ENCODE measurements at regions not wholly inside any gene's neighbourhood (a gene's known extent, or its start where the extent isn't known, plus 50 kb on each side); places are given as distances from the start of the nearest gene placed in this dataset.

GRCh38 chr10:120019568-120019967, 127.0 kb downstream of the SEC23IP start:
- H3K4me3 Mint-ChIP-seq = no peak overlapping the region
- peaks cover 25 to 59% (median 54%) of the 10 kb centered on the region in 5 donors for H3K27me3 Mint-ChIP-seq
- H3K36me3 Mint-ChIP-seq = no peaks in the 10 kb centered on the region
- Histone ChIP-seq H3K4me1 (ENCODE audit: control insufficient read depth in 2 of 2, insufficient read depth in 2 of 2, low read length in 2 of 2) (no peaks in the 10 kb centered on the region), H3K4me3 (ENCODE audit: low read length) (no peak overlapping the region), H3K36me3 (ENCODE audit: control insufficient read depth in 2 of 3, insufficient read depth in 3 of 3, low read length in 3 of 3) (no peaks in the 10 kb centered on the region), H3K27me3 (ENCODE audit: control insufficient read depth in 2 of 2, insufficient read depth in 2 of 2, low read length in 2 of 2) (peaks cover 0 to 3% of the 10 kb centered on the region in 2 donors), H3K9me3 (ENCODE audit: control insufficient read depth in 2 of 3, low read length in 3 of 3) (no peaks in the 10 kb centered on the region), H3K27ac (ENCODE audit: low read depth, low read length) (no peak overlapping the region)
- POLR2A ChIA-PET = no interaction called here
- H3K27ac Mint-ChIP-seq = no peak overlapping the region
- ATAC-seq (no peak), DNase-seq (no peak)
- H3K9me3 Mint-ChIP-seq = peaks cover 0 to 5% (median 1%) of the 10 kb centered on the region in 11 donors
- H3K4me1 Mint-ChIP-seq = no peaks in the 10 kb centered on the region
- intact Hi-C loops (cut with micrococcal nuclease) = no loop called here
- CTCF ChIA-PET = no interaction called here

GRCh38 chr10:120022357-120022756, 129.8 kb downstream of the SEC23IP start:
- CTCF ChIA-PET = no interaction called here
- DNase-seq (no peak), ATAC-seq (no peak)
- POLR2A ChIA-PET = no interaction called here
- no peak overlapping the region for H3K27ac Mint-ChIP-seq
- intact Hi-C loops (cut with micrococcal nuclease) = no loop called here
- H3K4me1 Mint-ChIP-seq = no peaks in the 10 kb centered on the region
- H3K4me1 ChIP-seq (ENCODE audit: control insufficient read depth in 2 of 2, insufficient read depth in 2 of 2, low read length in 2 of 2) = no peaks in the 10 kb centered on the region
- H3K4me3 Mint-ChIP-seq = no peak overlapping the region
- H3K27me3 Mint-ChIP-seq = peaks cover 14 to 61% (median 52%) of the 10 kb centered on the region in 5 donors
- no peaks in the 10 kb centered on the region for H3K9me3 ChIP-seq (ENCODE audit: control insufficient read depth in 2 of 3, low read length in 3 of 3)
- no peaks in the 10 kb centered on the region for H3K27me3 ChIP-seq (ENCODE audit: control insufficient read depth in 2 of 2, insufficient read depth in 2 of 2, low read length in 2 of 2)
- H3K27ac ChIP-seq (ENCODE audit: low read depth, low read length) = no peak overlapping the region
- no peak overlapping the region for H3K4me3 ChIP-seq (ENCODE audit: low read length)
- peaks cover 0 to 4% (median 2%) of the 10 kb centered on the region in 11 donors for H3K9me3 Mint-ChIP-seq
- no peaks in the 10 kb centered on the region for H3K36me3 Mint-ChIP-seq
- no peaks in the 10 kb centered on the region for H3K36me3 ChIP-seq (ENCODE audit: control insufficient read depth in 2 of 3, insufficient read depth in 3 of 3, low read length in 3 of 3)

DNA sequence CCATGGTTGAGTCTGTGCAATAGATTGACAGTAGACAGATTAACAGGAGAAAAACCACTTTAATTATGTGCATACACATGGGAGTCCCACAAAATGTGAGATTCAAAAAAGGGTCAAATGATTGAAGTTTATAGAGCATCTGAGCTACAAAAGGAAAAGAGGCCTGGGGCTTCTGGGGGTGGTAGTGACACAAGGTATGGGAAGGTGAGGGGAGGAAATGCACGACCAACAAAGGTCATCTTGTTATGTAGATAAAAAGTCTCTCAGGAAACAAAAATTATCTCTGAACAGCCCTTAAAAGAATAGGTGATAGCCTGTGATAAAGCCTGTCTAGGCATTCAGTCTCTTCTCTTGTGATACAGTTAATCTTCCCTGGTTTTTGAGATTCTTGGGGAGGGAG, 141.7 kb downstream of the SEC23IP start:
- no peak for DNase-seq
- no peak overlapping the region for H3K4me3 Mint-ChIP-seq
- H3K36me3 ChIP-seq (ENCODE audit: control insufficient read depth in 2 of 3, insufficient read depth in 3 of 3, low read length in 3 of 3) = no peaks in the 10 kb centered on the region
- H3K27me3 Mint-ChIP-seq = peaks cover 6 to 23% (median 18%) of the 10 kb centered on the region in 5 donors
- POLR2A ChIA-PET = no interaction called here
- no peaks in the 10 kb centered on the region for H3K4me1 Mint-ChIP-seq
- no peaks in the 10 kb centered on the region for H3K9me3 ChIP-seq (ENCODE audit: control insufficient read depth in 2 of 3, low read length in 3 of 3)
- intact Hi-C loops (cut with micrococcal nuclease) = no loop called here
- H3K27ac ChIP-seq (ENCODE audit: low read depth, low read length) = no peak overlapping the region
- no peak for ATAC-seq
- H3K27ac Mint-ChIP-seq = no peak overlapping the region
- CTCF ChIA-PET = no interaction called here
- H3K36me3 Mint-ChIP-seq = no peaks in the 10 kb centered on the region
- H3K9me3 Mint-ChIP-seq = peaks cover 0 to 5% (median 0%) of the 10 kb centered on the region in 11 donors
- no peaks in the 10 kb centered on the region for H3K4me1 ChIP-seq (ENCODE audit: control insufficient read depth in 2 of 2, insufficient read depth in 2 of 2, low read length in 2 of 2)
- H3K27me3 ChIP-seq (ENCODE audit: control insufficient read depth in 2 of 2, insufficient read depth in 2 of 2, low read length in 2 of 2) = no peaks in the 10 kb centered on the region
- no peak overlapping the region for H3K4me3 ChIP-seq (ENCODE audit: low read length)

DNA sequence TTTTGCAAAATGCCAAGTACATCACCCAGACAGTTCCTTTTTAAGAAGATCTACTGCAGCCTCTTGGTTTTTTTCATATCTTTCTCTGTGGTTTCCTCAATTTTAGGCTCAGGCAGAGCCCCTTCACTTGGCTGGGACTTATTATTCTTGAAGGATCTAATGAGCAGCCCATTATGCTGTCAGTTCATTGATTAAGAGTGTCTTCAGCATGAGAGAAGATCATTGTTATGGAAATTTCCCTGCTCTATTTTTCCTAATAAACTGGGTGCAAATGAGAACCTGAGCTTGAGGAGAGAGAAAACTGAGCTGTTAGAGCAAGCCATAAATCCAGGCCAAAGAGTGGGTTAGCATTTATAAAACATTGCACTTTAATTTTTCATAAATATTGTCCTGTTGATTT, 146.5 kb downstream of the SEC23IP start:
- Mint-ChIP-seq H3K36me3 (no peaks in the 10 kb centered on the region), H3K4me1 (peaks cover 0 to 3% (median 0%) of the 10 kb centered on the region in 7 donors), H3K27me3 (peaks cover 0 to 17% (median 10%) of the 10 kb centered on the region in 5 donors), H3K9me3 (peaks cover 0 to 5% (median 0%) of the 10 kb centered on the region in 11 donors), H3K4me3 (no peak overlapping the region), H3K27ac (no peak overlapping the region)
- intact Hi-C loops (cut with micrococcal nuclease) = no loop called here
- no peaks in the 10 kb centered on the region for H3K4me1 ChIP-seq (ENCODE audit: control insufficient read depth in 2 of 2, insufficient read depth in 2 of 2, low read length in 2 of 2)
- ATAC-seq (no peak), DNase-seq (no peak)
- H3K27ac ChIP-seq (ENCODE audit: low read depth, low read length) = no peak overlapping the region
- H3K36me3 ChIP-seq (ENCODE audit: control insufficient read depth in 2 of 3, insufficient read depth in 3 of 3, low read length in 3 of 3) = no peaks in the 10 kb centered on the region
- ChIA-PET CTCF (no interaction called here), POLR2A (no interaction called here)
- H3K9me3 ChIP-seq (ENCODE audit: control insufficient read depth in 2 of 3, low read length in 3 of 3) = no peaks in the 10 kb centered on the region
- no peak overlapping the region for H3K4me3 ChIP-seq (ENCODE audit: low read length)
- H3K27me3 ChIP-seq (ENCODE audit: control insufficient read depth in 2 of 2, insufficient read depth in 2 of 2, low read length in 2 of 2) = no peaks in the 10 kb centered on the region

GRCh38 chr10:120039826-120040225, 147.3 kb downstream of the SEC23IP start:
- intact Hi-C loops (cut with micrococcal nuclease) = no loop called here
- no peaks in the 10 kb centered on the region for H3K9me3 Mint-ChIP-seq
- H3K27ac ChIP-seq (ENCODE audit: low read depth, low read length) = no peak overlapping the region
- H3K4me3 Mint-ChIP-seq = no peak overlapping the region
- CTCF ChIA-PET = no interaction called here
- no peaks in the 10 kb centered on the region for H3K27me3 ChIP-seq (ENCODE audit: control insufficient read depth in 2 of 2, insufficient read depth in 2 of 2, low read length in 2 of 2)
- H3K4me3 ChIP-seq (ENCODE audit: low read length) = no peak overlapping the region
- H3K9me3 ChIP-seq (ENCODE audit: control insufficient read depth in 2 of 3, low read length in 3 of 3) = no peaks in the 10 kb centered on the region
- no peaks in the 10 kb centered on the region for H3K4me1 ChIP-seq (ENCODE audit: control insufficient read depth in 2 of 2, insufficient read depth in 2 of 2, low read length in 2 of 2)
- ATAC-seq (no peak), DNase-seq (no peak)
- no peak overlapping the region for H3K27ac Mint-ChIP-seq
- no peaks in the 10 kb centered on the region for H3K36me3 Mint-ChIP-seq
- peaks cover 0 to 3% (median 0%) of the 10 kb centered on the region in 7 donors for H3K4me1 Mint-ChIP-seq
- peaks cover 0 to 17% (median 7%) of the 10 kb centered on the region in 5 donors for H3K27me3 Mint-ChIP-seq
- POLR2A ChIA-PET = no interaction called here
- no peaks in the 10 kb centered on the region for H3K36me3 ChIP-seq (ENCODE audit: control insufficient read depth in 2 of 3, insufficient read depth in 3 of 3, low read length in 3 of 3)

DNA sequence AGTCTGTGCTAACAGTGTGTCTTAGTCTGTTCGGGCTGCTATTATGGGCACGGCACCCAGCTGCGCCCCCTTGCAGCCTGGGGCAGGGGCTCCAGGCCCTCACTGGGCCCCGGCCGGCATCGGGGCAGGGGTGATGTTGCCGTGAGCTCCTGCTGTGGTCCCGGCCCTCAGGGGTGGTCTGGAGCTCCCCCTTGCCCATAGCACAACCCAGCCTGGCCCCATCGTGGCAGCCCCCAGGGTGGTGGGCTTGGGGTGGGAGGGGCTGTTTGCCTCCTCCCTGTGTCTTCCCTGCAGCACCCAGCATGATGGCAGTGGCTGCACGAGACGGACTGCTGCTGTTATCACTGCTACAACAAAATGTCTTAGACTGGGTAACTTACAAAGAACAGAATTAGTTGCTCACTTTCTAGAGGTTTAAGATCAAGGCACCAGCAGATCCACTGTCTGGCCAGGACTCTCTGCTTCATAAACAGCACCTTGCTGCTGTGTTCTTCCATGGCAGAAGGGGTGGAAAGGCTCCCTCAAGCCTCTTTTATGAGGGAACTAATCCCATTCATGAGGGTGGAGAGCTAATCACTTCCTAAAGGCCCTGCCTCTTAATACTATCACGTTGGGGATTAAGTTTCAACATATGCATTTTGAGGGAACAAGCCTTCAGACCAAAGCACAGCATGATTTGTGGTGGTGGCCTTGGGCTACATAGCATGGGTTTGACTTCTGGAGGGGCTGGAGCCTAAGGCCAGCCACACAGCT, 149.5 kb downstream of the SEC23IP start:
- no peaks in the 10 kb centered on the region for H3K36me3 Mint-ChIP-seq
- H3K4me3 Mint-ChIP-seq = no peak overlapping the region
- no peak for DNase-seq
- Histone ChIP-seq H3K36me3 (ENCODE audit: control insufficient read depth in 2 of 3, insufficient read depth in 3 of 3, low read length in 3 of 3) (no peaks in the 10 kb centered on the region), H3K4me1 (ENCODE audit: control insufficient read depth in 2 of 2, insufficient read depth in 2 of 2, low read length in 2 of 2) (no peaks in the 10 kb centered on the region), H3K9me3 (ENCODE audit: control insufficient read depth in 2 of 3, low read length in 3 of 3) (no peaks in the 10 kb centered on the region), H3K4me3 (ENCODE audit: low read length) (no peak overlapping the region), H3K27ac (ENCODE audit: low read depth, low read length) (no peak overlapping the region), H3K27me3 (ENCODE audit: control insufficient read depth in 2 of 2, insufficient read depth in 2 of 2, low read length in 2 of 2) (no peaks in the 10 kb centered on the region)
- H3K9me3 Mint-ChIP-seq = no peaks in the 10 kb centered on the region
- H3K27ac Mint-ChIP-seq = peak overlapping the region in 1 of 9 donors; percentile 5
- ChIA-PET CTCF (no interaction called here), POLR2A (no interaction called here)
- intact Hi-C loops (cut with micrococcal nuclease) = no loop called here
- peaks cover 0 to 3% (median 0%) of the 10 kb centered on the region in 7 donors for H3K4me1 Mint-ChIP-seq
- no peak for ATAC-seq
- peaks cover 0 to 6% (median 3%) of the 10 kb centered on the region in 5 donors for H3K27me3 Mint-ChIP-seq

GRCh38 chr10:120042705-120043104, 150.2 kb downstream of the SEC23IP start:
- H3K4me3 Mint-ChIP-seq = no peak overlapping the region
- H3K9me3 Mint-ChIP-seq = no peaks in the 10 kb centered on the region
- Histone ChIP-seq H3K4me1 (ENCODE audit: control insufficient read depth in 2 of 2, insufficient read depth in 2 of 2, low read length in 2 of 2) (no peaks in the 10 kb centered on the region), H3K27me3 (ENCODE audit: control insufficient read depth in 2 of 2, insufficient read depth in 2 of 2, low read length in 2 of 2) (no peaks in the 10 kb centered on the region), H3K36me3 (ENCODE audit: control insufficient read depth in 2 of 3, insufficient read depth in 3 of 3, low read length in 3 of 3) (no peaks in the 10 kb centered on the region), H3K9me3 (ENCODE audit: control insufficient read depth in 2 of 3, low read length in 3 of 3) (no peaks in the 10 kb centered on the region), H3K27ac (ENCODE audit: low read depth, low read length) (no peak overlapping the region), H3K4me3 (ENCODE audit: low read length) (no peak overlapping the region)
- CTCF ChIA-PET = no interaction called here
- no peak for ATAC-seq
- H3K27me3 Mint-ChIP-seq = peaks cover 0 to 6% (median 0%) of the 10 kb centered on the region in 5 donors
- no peak for DNase-seq
- peaks cover 0 to 3% (median 0%) of the 10 kb centered on the region in 7 donors for H3K4me1 Mint-ChIP-seq
- intact Hi-C loops (cut with micrococcal nuclease) = no loop called here
- POLR2A ChIA-PET = no interaction called here
- no peaks in the 10 kb centered on the region for H3K36me3 Mint-ChIP-seq
- no peak overlapping the region for H3K27ac Mint-ChIP-seq

Measured in naive thymus-derived CD4-positive, alpha-beta T cell (primary cell).